Sigmoid colon (tissue), 4 donors: ENCODE measurements at regions not wholly inside any gene's neighbourhood (a gene's known extent, or its start where the extent isn't known, plus 50 kb on each side); places are given as distances from the start of the nearest gene placed in this dataset.

Source experiments
- POLR2AphosphoS5 ChIP-seq, 4 donors: sonication (generic); formaldehyde crosslinking; IDR thresholded peaks; one replicate each; pipeline ENCODE4 v1.6.1; 2017; ENCODE audit warnings: antibody characterized with exemption in 4 of 4
- TF ChIP-seq, protein P1 (sequence below), 4 experiments: fragments of 450-650 bp in 3 of 4; fragments of 200-600 bp in 1 of 4; IDR thresholded peaks; one replicate each; pipeline ENCODE4 v1.5.1; 2016 to 2019; ENCODE audit warnings: antibody characterized with exemption in 4 of 4, mild to moderate bottlenecking in 3 of 4, moderate library complexity in 2 of 4

DNA sequence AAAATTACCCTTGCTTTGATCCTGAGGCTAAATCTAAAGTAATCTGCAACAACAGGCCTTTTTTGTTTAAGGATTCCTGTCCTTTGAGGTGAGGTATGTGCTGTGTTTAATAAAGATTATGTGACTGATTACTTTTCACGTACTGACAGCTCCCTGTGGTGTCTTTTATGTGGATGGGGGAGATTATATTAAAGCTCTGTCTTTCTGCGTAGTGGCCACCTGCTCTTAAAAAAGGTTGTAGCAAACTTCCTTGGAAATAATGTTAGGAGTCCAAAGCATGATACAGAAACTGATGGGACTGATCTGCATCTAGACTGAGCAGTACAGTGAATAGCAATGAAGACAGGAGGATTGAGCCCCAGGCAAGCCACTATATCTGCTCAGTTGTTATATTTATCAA, 453.0 kb upstream of the GOLIM4 start:
- TF ChIP-seq, protein P1, sequence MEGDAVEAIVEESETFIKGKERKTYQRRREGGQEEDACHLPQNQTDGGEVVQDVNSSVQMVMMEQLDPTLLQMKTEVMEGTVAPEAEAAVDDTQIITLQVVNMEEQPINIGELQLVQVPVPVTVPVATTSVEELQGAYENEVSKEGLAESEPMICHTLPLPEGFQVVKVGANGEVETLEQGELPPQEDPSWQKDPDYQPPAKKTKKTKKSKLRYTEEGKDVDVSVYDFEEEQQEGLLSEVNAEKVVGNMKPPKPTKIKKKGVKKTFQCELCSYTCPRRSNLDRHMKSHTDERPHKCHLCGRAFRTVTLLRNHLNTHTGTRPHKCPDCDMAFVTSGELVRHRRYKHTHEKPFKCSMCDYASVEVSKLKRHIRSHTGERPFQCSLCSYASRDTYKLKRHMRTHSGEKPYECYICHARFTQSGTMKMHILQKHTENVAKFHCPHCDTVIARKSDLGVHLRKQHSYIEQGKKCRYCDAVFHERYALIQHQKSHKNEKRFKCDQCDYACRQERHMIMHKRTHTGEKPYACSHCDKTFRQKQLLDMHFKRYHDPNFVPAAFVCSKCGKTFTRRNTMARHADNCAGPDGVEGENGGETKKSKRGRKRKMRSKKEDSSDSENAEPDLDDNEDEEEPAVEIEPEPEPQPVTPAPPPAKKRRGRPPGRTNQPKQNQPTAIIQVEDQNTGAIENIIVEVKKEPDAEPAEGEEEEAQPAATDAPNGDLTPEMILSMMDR (IDR thresholded peaks at IDR 0.05): no peak
- no peak for TF ChIP-seq POLR2AphosphoS5 (IDR thresholded peaks at IDR 0.05)
